NCI-H748 (cell line): ENCODE measurements at regions not wholly inside any gene's neighbourhood (a gene's known extent, or its start where the extent isn't known, plus 50 kb on each side); places are given as distances from the start of the nearest gene placed in this dataset.

Experiments used
- DNase-seq: peaks from one replicate; lab custom pipeline; 2025; ENCODE audit not compliant: unreplicated experiment; lab: John Stamatoyannopoulos, UW

GRCh38 chr19:29395111-29395733, 130.6 kb upstream of the VSTM2B start:
- no peak for DNase-seq

- DNase-seq: no peak
These were observed 129.9 kb upstream of the VSTM2B start for GRCh38 chr19:29395734-29396414.

DNA sequence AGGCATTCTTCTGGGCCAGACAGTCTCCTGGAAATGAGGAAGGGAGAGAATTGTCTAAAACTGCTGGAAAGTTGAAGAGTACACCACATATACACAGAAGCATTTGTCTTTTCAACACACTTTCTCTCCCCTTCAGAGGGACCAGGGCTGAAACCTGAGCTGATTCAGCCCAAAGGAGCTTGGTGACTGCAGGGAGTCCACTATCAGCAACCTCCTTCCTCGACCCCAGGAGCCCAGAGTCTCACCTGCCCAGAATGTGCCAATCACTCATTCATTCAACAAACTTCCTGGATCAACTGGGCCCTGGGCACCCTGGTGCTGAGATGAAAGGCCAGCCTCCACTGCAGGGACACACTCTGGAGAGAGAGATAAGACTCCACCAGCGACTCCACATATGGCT, 128.9 kb upstream of the VSTM2B start:
- no peak for DNase-seq

- DNase-seq: no peak
These were observed 128.0 kb upstream of the VSTM2B start for GRCh38 chr19:29397748-29398147.

DNA sequence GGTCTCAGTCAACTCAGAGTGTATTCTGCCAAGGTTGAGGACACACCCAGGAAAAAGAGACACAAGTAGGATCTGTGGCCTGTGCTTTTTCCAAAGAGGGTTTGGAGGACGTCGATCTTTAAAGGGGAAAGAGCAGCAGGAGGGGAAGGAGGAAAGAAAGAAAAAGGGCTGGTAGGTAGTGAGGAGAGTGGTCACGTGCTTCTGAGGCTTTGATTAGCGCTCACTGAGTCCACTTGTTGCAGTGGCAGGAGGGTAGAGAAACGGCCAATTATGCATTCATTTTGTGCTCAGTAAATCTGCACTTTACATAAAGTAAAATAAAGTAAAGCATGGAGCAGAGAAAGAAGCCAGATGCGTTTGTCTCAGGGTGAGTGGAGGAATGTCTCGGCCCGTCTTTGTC, 126.0 kb upstream of the VSTM2B start:
- DNase-seq: no peak

GRCh38 chr19:29400917-29401711, 124.7 kb upstream of the VSTM2B start:
- no peak for DNase-seq

- no peak for DNase-seq
These were observed 123.9 kb upstream of the VSTM2B start for GRCh38 chr19:29401712-29402421.

DNA sequence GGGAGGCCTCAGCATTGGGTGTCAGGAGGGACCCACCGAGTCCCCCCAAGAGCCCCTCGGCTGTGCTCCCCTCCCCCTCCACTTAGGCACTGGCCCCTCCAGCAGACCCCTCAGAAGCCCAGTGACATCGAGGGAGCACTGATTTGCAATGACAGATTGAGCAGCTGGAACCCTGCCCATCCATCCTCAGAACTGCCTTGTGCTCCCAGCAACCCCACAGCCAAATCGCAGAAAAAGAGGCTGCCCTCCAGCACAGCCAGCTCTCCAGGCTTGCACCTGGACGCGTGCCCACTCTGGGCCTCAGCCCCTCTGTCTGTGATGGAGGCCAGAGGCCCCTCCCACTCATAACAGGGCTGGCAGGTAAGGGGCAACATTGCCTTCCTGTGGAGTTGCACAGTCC, 123.2 kb upstream of the VSTM2B start:
- peak; percentile 34 for DNase-seq

DNA sequence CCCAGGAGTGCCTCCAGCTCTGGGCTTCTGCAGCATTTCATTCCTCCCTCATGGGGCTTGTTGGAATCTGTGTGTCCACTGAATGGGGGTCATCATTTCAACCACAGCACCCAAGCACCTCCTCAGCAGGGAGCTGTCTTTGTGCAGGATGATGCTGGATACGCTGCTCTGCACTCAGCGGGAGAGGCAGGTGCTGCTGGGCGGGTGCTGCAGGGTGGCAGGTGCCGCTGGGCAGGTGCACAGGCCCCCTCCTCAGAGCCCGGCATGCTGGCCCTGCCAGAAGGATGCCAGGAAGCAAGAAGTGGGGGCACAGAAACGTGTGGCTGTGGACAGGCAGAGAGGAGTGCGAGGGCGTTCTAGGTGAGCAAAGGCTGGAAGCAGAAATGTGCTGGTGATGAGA, 121.8 kb upstream of the VSTM2B start:
- no peak for DNase-seq

GRCh38 chr19:29404951-29405727, 120.7 kb upstream of the VSTM2B start:
- peak; percentile 79 for DNase-seq

GRCh38 chr19:29405728-29405995, 120.1 kb upstream of the VSTM2B start:
- DNase-seq: no peak

- no peak for DNase-seq
These were observed 116.5 kb upstream of the VSTM2B start for GRCh38 chr19:29409076-29409862.

DNA sequence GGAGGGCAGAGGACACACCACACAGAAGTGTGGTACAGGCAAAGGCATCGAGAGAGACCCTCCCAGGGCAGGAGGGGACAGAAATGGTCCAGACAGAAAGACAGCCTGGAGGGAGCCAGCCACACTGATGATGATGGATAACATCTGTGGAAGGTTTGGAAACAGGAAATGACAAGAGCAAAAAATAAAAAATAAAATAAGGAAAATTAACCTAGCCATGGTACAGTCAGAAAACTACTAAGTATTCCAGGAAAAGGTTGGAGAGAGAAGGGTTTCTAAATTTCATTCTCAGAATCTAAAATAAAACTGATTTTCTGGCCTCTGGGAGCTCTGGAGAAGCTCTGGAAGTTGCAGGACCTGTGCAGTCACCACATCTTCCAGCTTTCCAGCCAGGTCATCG, 115.2 kb upstream of the VSTM2B start:
- no peak for DNase-seq

DNA sequence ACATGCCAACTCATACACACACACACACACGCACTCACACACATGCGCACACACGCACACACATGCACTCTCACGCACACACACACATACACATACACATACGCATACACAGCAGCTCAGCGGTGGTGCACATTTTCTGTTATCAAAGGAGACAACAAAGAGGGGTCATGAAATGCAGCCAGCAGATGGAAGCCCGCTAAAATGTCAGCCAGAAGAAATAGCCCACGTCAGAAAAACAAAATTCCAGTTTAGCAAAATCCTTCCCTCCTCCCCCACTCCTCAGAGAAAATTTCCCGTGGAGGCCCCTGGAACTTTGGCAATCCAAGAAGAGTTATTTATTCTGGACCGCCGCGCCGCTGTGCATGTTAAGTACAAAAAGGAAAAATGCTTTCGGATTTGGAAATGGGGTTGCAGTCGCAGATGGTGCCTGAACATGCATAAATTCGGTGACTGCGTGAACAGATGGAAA, 114.6 kb upstream of the VSTM2B start:
- no peak for DNase-seq

- DNase-seq: no peak
These were observed 112.4 kb upstream of the VSTM2B start for GRCh38 chr19:29413435-29413834.

GRCh38 chr19:29415507-29415906, 110.3 kb upstream of the VSTM2B start:
- DNase-seq: no peak

GRCh38 chr19:29417048-29417447, 108.7 kb upstream of the VSTM2B start:
- no peak for DNase-seq

- no peak for DNase-seq
These were observed 107.6 kb upstream of the VSTM2B start for GRCh38 chr19:29418201-29418600.

DNA sequence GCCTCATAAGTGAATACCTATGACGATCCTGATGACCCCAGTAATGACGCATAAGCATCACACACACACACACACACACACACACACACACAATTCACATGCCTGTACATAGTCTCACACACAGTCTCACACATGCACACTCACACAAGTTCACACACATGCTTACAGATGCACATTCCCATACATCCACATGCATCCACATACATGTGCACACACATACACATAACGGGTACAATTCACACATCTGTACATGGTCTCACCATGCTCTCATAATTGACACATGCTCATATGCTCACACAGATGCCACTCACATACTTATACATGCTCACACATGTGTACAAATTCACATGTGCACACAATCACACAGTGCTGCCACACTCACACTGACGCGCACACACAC, 105.7 kb upstream of the VSTM2B start:
- DNase-seq: no peak
